Vagina (tissue), 2 donors: ENCODE measurements at regions not wholly inside any gene's neighbourhood (a gene's known extent, or its start where the extent isn't known, plus 50 kb on each side); places are given as distances from the start of the nearest gene placed in this dataset.
"Not testable (repeated sequence)": the region's sequence is repeated elsewhere in the genome, so short reads cannot be mapped to it uniquely, and the experiment has no call there.

Experiments
- DNase-seq, 2 donors: peaks; one replicate each; pipeline ENCODE4 v3.0.0-alpha.2; 2017; ENCODE audit errors: extremely low spot score in 2 of 2
- H3K27ac ChIP-seq: fragments of 200-600 bp; sonication (generic); one replicate; pipeline ENCODE4 v1.5.1; 2019
- H3K27me3 ChIP-seq: fragments of 200-600 bp; sonication (generic); one replicate; pipeline ENCODE4 v1.5.1; 2019
- H3K36me3 ChIP-seq, 2 donors: fragments of 200-600 bp; sonication (generic); one replicate each; pipeline ENCODE4 v1.5.1; 2017 to 2019
- H3K4me1 ChIP-seq: fragments of 200-600 bp; sonication (generic); one replicate; pipeline ENCODE4 v1.5.1; 2019
- H3K4me3 ChIP-seq, 2 donors: fragments of 200-600 bp; sonication (generic); 1 replicate in 1 of 2; 2 replicates in 1 of 2; pipeline ENCODE4 v1.5.1; 2016 to 2019
- H3K9me3 ChIP-seq: fragments of 200-600 bp; sonication (generic); one replicate; pipeline ENCODE4 v1.5.1; 2019
- CTCF ChIP-seq, 3 experiments: fragments of 450-650 bp in 2 of 3; fragments of 200-600 bp in 1 of 3; sonication (generic) in 1 of 3; IDR thresholded peaks; one replicate each; pipeline ENCODE4 v1.5.1; 2017 to 2019; ENCODE audit warnings: antibody characterized with exemption in 3 of 3, mild to moderate bottlenecking in 2 of 3, moderate library complexity in 2 of 3
- POLR2A ChIP-seq, 2 donors: fragments of 450-650 bp; IDR thresholded peaks; one replicate each; pipeline ENCODE4 v1.6.1; 2017; ENCODE audit warnings: antibody characterized with exemption in 2 of 2, mild to moderate bottlenecking in 2 of 2, moderate library complexity in 2 of 2
- POLR2AphosphoS5 ChIP-seq, 2 donors: sonication (generic); formaldehyde crosslinking; IDR thresholded peaks; one replicate each; pipeline ENCODE4 v1.9.0; 2017; ENCODE audit warnings: antibody characterized with exemption in 2 of 2, mild to moderate bottlenecking in 2 of 2, low read depth in 1 of 2; ENCODE audit not compliant: insufficient read depth in 1 of 2
- intact Hi-C: fragments of 100-400 bp; cut with DNase I; formaldehyde crosslinking; loops from one replicate; pipeline ENCODE4 v1.15.1; 2023

GRCh38 chr15:20409247-20409646 lies 132.4 kb downstream of the GOLGA6L6 start:
- Histone ChIP-seq H3K27ac (no peak overlapping the region), H3K9me3 (peaks cover 7% of the 10 kb centered on the region), H3K36me3 (no peaks in the 10 kb centered on the region), H3K27me3 (no peaks in the 10 kb centered on the region), H3K4me1 (no peaks in the 10 kb centered on the region), H3K4me3 (no peak overlapping the region)
- no peak for TF ChIP-seq POLR2AphosphoS5 (IDR thresholded peaks at IDR 0.05; ENCODE audit: insufficient read depth in 1 of 2, low read depth in 1 of 2)
- TF ChIP-seq CTCF (IDR thresholded peaks at IDR 0.05) = no peak
- intact Hi-C loops = no loop called here
- no peak for DNase-seq

GRCh38 chr15:20407553-20407952 lies 134.0 kb downstream of the GOLGA6L6 start:
- intact Hi-C loops = no loop called here
- Histone ChIP-seq H3K9me3 (peaks cover 7% of the 10 kb centered on the region), H3K27me3 (no peaks in the 10 kb centered on the region), H3K4me3 (no peak overlapping the region), H3K4me1 (no peaks in the 10 kb centered on the region), H3K36me3 (no peaks in the 10 kb centered on the region), H3K27ac (no peak overlapping the region)
- no peak for DNase-seq
- TF ChIP-seq POLR2AphosphoS5 (IDR thresholded peaks at IDR 0.05; ENCODE audit: insufficient read depth in 1 of 2, low read depth in 1 of 2) (no peak), POLR2A (IDR thresholded peaks at IDR 0.05) (no peak), CTCF (IDR thresholded peaks at IDR 0.05) (no peak)

- DNase-seq, H3K27ac ChIP-seq, H3K27me3 ChIP-seq, H3K9me3 ChIP-seq, H3K4me3 ChIP-seq, intact Hi-C loops, H3K4me1 ChIP-seq, H3K36me3 ChIP-seq: not testable (repeated sequence)
These were observed 137.0 kb downstream of the GOLGA6L6 start for GRCh38 chr15:20404571-20404970.

- H3K27me3 ChIP-seq, H3K4me1 ChIP-seq, H3K27ac ChIP-seq, H3K36me3 ChIP-seq, H3K9me3 ChIP-seq, DNase-seq, intact Hi-C loops, H3K4me3 ChIP-seq: not testable (repeated sequence)
These were observed 139.0 kb downstream of the GOLGA6L6 start for GRCh38 chr15:20402586-20402985.

GRCh38 chr15:20401058-20401457 lies 140.5 kb downstream of the GOLGA6L6 start:
- intact Hi-C loops, DNase-seq, H3K27ac ChIP-seq: not testable (repeated sequence)

GRCh38 chr15:20398680-20399079 lies 142.9 kb downstream of the GOLGA6L6 start:
- H3K9me3 ChIP-seq, H3K27me3 ChIP-seq, H3K4me1 ChIP-seq, intact Hi-C loops, H3K27ac ChIP-seq, H3K36me3 ChIP-seq, H3K4me3 ChIP-seq, DNase-seq: not testable (repeated sequence)

More at GRCh38 chr15:20401058-20401457, 140.5 kb downstream of the GOLGA6L6 start:
- not testable (repeated sequence) for H3K4me3 ChIP-seq, H3K27me3 ChIP-seq, H3K36me3 ChIP-seq, H3K9me3 ChIP-seq, H3K4me1 ChIP-seq

- H3K9me3 ChIP-seq = not testable (repeated sequence)
These were observed 153.4 kb downstream of the GOLGA6L6 start for GRCh38 chr15:20388161-20388560.

GRCh38 chr15:20386198-20386597 lies 155.4 kb downstream of the GOLGA6L6 start:
- Histone ChIP-seq H3K27ac (no peak overlapping the region), H3K4me1 (no peaks in the 10 kb centered on the region), H3K4me3 (no peak overlapping the region), H3K9me3 (no peaks in the 10 kb centered on the region), H3K36me3 (no peaks in the 10 kb centered on the region), H3K27me3 (no peaks in the 10 kb centered on the region)
- no peak for DNase-seq
- intact Hi-C loops = no loop called here
- no peak for TF ChIP-seq POLR2AphosphoS5 (IDR thresholded peaks at IDR 0.05; ENCODE audit: insufficient read depth in 1 of 2, low read depth in 1 of 2)
- no peak for TF ChIP-seq POLR2A (IDR thresholded peaks at IDR 0.05)
- no peak for TF ChIP-seq CTCF (IDR thresholded peaks at IDR 0.05)

More at GRCh38 chr15:20388161-20388560, 153.4 kb downstream of the GOLGA6L6 start:
- H3K4me3 ChIP-seq, H3K4me1 ChIP-seq, H3K27me3 ChIP-seq, H3K27ac ChIP-seq, intact Hi-C loops, DNase-seq, H3K36me3 ChIP-seq: not testable (repeated sequence)

- H3K27ac ChIP-seq, H3K4me3 ChIP-seq, H3K9me3 ChIP-seq, intact Hi-C loops, H3K27me3 ChIP-seq, DNase-seq, H3K36me3 ChIP-seq, H3K4me1 ChIP-seq: not testable (repeated sequence)
These were observed 161.4 kb downstream of the GOLGA6L6 start for GRCh38 chr15:20380199-20380598.
